Subcutaneous abdominal adipose tissue (tissue), 5 donors: ENCODE measurements at regions not wholly inside any gene's neighbourhood (a gene's known extent, or its start where the extent isn't known, plus 50 kb on each side); places are given as distances from the start of the nearest gene placed in this dataset.
"Not testable (repeated sequence)": the region's sequence is repeated elsewhere in the genome, so short reads cannot be mapped to it uniquely, and the experiment has no call there.

Experiments used
- H3K27ac ChIP-seq: one replicate; pipeline ENCODE4 v1.7.0; 2013; ENCODE audit warnings: low read depth, mild to moderate bottlenecking, inconsistent platforms, low read length, moderate library complexity
- H3K27me3 ChIP-seq, 5 donors: one replicate each; pipeline ENCODE4 v1.7.0; 2013; ENCODE audit warnings: low read length in 5 of 5, inconsistent platforms in 1 of 5; ENCODE audit not compliant: control insufficient read depth in 5 of 5, insufficient read depth in 4 of 5
- H3K36me3 ChIP-seq, 5 donors: one replicate each; pipeline ENCODE4 v1.7.0; 2013; ENCODE audit warnings: low read length in 5 of 5; ENCODE audit not compliant: control insufficient read depth in 5 of 5, insufficient read depth in 5 of 5
- H3K4me1 ChIP-seq, 5 donors: one replicate each; pipeline ENCODE4 v1.7.0; 2013; ENCODE audit warnings: low read length in 5 of 5, mild to moderate bottlenecking in 3 of 5, moderate library complexity in 1 of 5; ENCODE audit not compliant: control insufficient read depth in 5 of 5, insufficient read depth in 5 of 5
- H3K4me3 ChIP-seq, 5 donors: one replicate each; pipeline ENCODE4 v1.7.0; 2013; ENCODE audit warnings: low read length in 5 of 5, low read depth in 1 of 5
- H3K9ac ChIP-seq, 5 donors: one replicate each; pipeline ENCODE4 v1.7.0; 2013; ENCODE audit warnings: low read length in 5 of 5, mild to moderate bottlenecking in 4 of 5, moderate library complexity in 3 of 5
- H3K9me3 ChIP-seq, 5 donors: one replicate each; pipeline ENCODE4 v1.7.0; 2013; ENCODE audit warnings: low read length in 5 of 5; ENCODE audit not compliant: control insufficient read depth in 5 of 5
- donor health status: healthy.
- donor health status: healthy.
- donor health status: healthy.
- donor health status: healthy.
- donor health status: healthy.

GRCh38 chr20:48049171-48049570 is 263.9 kb upstream of the SULF2 start:
- H3K9ac ChIP-seq, result no peak overlapping the region
- H3K27ac ChIP-seq, result no peak overlapping the region
- H3K4me1 ChIP-seq, result no peaks in the 10 kb centered on the region
- no peak overlapping the region for H3K4me3 ChIP-seq
- H3K9me3 ChIP-seq, result peaks cover 3 to 10% (median 7%) of the 10 kb centered on the region in 5 donors
- H3K36me3 ChIP-seq, result no peaks in the 10 kb centered on the region
- H3K27me3 ChIP-seq, result peaks cover 3 to 10% (median 4%) of the 10 kb centered on the region in 5 donors

GRCh38 chr20:48047447-48047846 is 262.2 kb upstream of the SULF2 start:
- H3K4me3 ChIP-seq, result no peak overlapping the region
- no peak overlapping the region for H3K27ac ChIP-seq
- H3K9me3 ChIP-seq, result peaks cover 3 to 10% (median 7%) of the 10 kb centered on the region in 5 donors
- H3K27me3 ChIP-seq, result peaks cover 0 to 11% (median 3%) of the 10 kb centered on the region in 5 donors
- H3K4me1 ChIP-seq, result peaks cover 0 to 2% (median 0%) of the 10 kb centered on the region in 5 donors
- no peaks in the 10 kb centered on the region for H3K36me3 ChIP-seq
- H3K9ac ChIP-seq, result no peak overlapping the region

DNA sequence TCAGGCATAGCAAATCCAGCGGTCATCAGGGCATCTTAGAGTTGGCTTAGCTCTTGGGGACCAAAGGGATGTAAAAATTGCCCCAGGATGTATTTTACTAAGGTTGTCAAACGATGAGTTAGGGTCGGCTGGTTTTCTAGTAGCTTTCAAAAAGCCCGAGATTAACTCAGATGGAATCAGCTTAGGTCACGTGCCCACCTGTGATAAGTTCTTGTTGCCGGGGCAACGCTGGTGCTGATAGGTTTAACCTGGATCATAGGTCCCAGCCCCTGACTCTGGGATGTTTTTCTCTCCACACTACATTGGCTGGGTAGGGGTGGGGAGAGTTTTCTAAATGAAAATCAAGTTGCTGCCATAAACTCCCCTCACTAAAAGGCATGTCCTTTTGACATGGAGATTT is 257.3 kb upstream of the SULF2 start:
- H3K9me3 ChIP-seq, result peaks cover 0 to 6% (median 0%) of the 10 kb centered on the region in 5 donors
- no peaks in the 10 kb centered on the region for H3K36me3 ChIP-seq
- no peak overlapping the region for H3K27ac ChIP-seq
- peaks cover 0 to 2% (median 0%) of the 10 kb centered on the region in 5 donors for H3K4me1 ChIP-seq
- H3K4me3 ChIP-seq, result no peak overlapping the region
- peaks cover 0 to 12% (median 5%) of the 10 kb centered on the region in 5 donors for H3K27me3 ChIP-seq
- no peak overlapping the region for H3K9ac ChIP-seq

DNA sequence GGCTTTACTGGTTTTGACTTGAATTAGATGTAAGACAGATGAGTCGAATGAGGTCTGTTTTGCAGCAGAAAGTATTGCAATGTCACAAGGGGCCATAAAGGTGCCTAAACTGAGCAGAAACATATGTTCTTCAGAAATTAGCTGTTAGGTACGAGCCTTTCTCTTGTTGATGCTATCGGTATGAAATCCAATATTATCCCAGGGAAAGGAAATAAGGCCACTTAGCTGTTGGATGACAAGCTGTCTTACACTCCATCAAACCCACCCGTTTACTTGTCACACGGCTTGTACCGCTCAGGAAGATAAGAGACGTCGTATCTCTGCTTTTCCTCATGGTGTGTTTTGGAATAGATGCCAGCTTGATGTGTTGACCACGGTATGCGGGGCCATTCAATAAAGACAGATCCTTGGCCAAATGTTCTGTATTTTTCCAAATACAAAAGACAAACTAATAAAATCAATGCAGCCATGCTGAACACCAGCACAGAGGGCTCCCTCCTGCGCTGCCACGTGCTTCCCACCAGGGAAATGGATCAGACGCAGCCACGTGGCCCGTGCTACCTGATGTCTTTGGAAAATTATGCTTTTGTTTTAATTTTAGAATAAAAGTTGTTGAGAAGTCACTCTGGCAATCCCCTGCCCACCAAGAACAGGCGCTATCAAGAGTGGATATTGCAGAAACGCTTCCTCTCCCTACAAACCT is 255.9 kb upstream of the SULF2 start:
- H3K4me1 ChIP-seq, result peaks cover 0 to 2% (median 0%) of the 10 kb centered on the region in 5 donors
- no peak overlapping the region for H3K27ac ChIP-seq
- H3K9ac ChIP-seq, result no peak overlapping the region
- no peak overlapping the region for H3K4me3 ChIP-seq
- peaks cover 0 to 6% (median 0%) of the 10 kb centered on the region in 5 donors for H3K9me3 ChIP-seq
- H3K27me3 ChIP-seq, result peaks cover 0 to 9% (median 2%) of the 10 kb centered on the region in 5 donors
- H3K36me3 ChIP-seq, result no peaks in the 10 kb centered on the region

DNA sequence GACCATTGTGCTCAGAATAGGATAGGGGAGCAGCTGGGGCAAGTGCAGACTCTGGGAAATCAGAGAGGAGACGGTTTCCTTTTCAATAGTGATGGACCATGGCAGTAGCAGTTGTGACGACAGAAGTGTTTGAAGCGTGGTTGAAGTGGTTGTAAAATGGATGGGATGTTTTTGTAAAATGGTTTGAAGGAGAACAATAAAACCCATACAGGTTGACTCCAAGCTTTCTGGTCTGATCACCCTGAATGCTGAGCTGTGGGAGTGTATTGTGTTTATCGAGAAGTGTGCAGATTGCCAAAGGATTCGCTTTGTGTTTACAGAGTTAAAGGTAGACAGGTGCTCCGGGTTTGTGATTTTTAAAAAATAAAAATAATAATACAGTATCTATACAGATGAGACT is 255.2 kb upstream of the SULF2 start:
- Histone ChIP-seq H3K4me1 (peaks cover 0 to 2% (median 0%) of the 10 kb centered on the region in 5 donors), H3K36me3 (no peaks in the 10 kb centered on the region), H3K27ac (no peak overlapping the region), H3K27me3 (peaks cover 0 to 6% (median 0%) of the 10 kb centered on the region in 5 donors), H3K9ac (no peak overlapping the region), H3K4me3 (no peak overlapping the region), H3K9me3 (peaks cover 0 to 6% (median 0%) of the 10 kb centered on the region in 5 donors)

DNA sequence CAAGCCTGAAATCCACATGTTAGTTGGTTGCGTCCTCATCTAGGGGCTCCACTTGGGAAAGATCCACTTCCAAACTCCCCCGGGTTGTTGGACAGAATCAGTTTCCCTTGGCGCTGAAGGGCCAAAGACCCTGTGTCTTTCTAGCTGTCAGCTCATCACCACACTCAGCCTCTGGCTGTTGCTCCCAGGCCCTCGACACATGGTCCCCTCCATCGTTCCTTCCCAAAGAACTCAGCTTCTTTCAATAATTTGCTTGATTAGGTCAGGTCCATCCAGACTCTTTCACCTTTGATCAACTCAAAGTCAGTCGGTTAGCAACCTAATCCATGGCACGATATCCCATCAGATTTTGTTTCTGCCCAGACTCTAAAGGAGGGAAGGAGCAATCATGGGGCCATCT is 254.8 kb upstream of the SULF2 start:
- peaks cover 0 to 2% (median 0%) of the 10 kb centered on the region in 5 donors for H3K4me1 ChIP-seq
- H3K9me3 ChIP-seq, result peaks cover 0 to 6% (median 0%) of the 10 kb centered on the region in 5 donors
- H3K36me3 ChIP-seq, result no peaks in the 10 kb centered on the region
- no peak overlapping the region for H3K4me3 ChIP-seq
- H3K9ac ChIP-seq, result no peak overlapping the region
- no peak overlapping the region for H3K27ac ChIP-seq
- peaks cover 0 to 6% (median 0%) of the 10 kb centered on the region in 5 donors for H3K27me3 ChIP-seq

- Histone ChIP-seq H3K9me3 (peaks cover 0 to 6% (median 0%) of the 10 kb centered on the region in 5 donors), H3K27ac (no peak overlapping the region)
Measured at GRCh38 chr20:48039514-48039913, 254.2 kb upstream of the SULF2 start.

DNA sequence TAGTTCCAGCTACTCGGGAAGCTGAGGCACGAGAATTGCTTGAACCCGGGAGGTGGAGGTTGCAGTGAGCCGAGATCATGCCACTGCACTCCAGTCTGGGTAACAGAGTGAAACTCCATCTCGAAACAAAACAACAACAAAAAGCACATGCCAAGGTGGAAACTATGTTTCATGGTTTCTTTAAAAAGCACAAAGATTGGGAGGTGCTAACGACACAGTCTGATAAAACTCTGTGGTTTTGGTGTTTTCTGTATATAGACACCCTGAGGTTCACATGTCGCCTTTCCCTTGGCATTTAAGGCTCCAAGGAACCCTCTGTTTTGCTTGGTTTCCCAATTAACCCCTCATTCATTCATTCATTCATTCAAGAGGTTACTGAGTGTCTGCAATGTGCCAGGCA is 253.4 kb upstream of the SULF2 start:
- no peak overlapping the region for H3K9ac ChIP-seq
- no peak overlapping the region for H3K27ac ChIP-seq
- peaks cover 0 to 6% (median 0%) of the 10 kb centered on the region in 5 donors for H3K9me3 ChIP-seq
- no peaks in the 10 kb centered on the region for H3K36me3 ChIP-seq
- H3K27me3 ChIP-seq, result peaks cover 0 to 6% (median 0%) of the 10 kb centered on the region in 5 donors
- peaks cover 0 to 1% (median 0%) of the 10 kb centered on the region in 5 donors for H3K4me1 ChIP-seq
- H3K4me3 ChIP-seq, result no peak overlapping the region

More at GRCh38 chr20:48039514-48039913, 254.2 kb upstream of the SULF2 start:
- Histone ChIP-seq H3K9ac (no peak overlapping the region), H3K36me3 (no peaks in the 10 kb centered on the region), H3K27me3 (peaks cover 0 to 6% (median 0%) of the 10 kb centered on the region in 5 donors), H3K4me3 (no peak overlapping the region), H3K4me1 (peaks cover 0 to 2% (median 0%) of the 10 kb centered on the region in 5 donors)

GRCh38 chr20:48037798-48038197 is 252.5 kb upstream of the SULF2 start:
- H3K4me3 ChIP-seq, H3K36me3 ChIP-seq, H3K27ac ChIP-seq, H3K9me3 ChIP-seq, H3K4me1 ChIP-seq, H3K9ac ChIP-seq, H3K27me3 ChIP-seq: not testable (repeated sequence)

DNA sequence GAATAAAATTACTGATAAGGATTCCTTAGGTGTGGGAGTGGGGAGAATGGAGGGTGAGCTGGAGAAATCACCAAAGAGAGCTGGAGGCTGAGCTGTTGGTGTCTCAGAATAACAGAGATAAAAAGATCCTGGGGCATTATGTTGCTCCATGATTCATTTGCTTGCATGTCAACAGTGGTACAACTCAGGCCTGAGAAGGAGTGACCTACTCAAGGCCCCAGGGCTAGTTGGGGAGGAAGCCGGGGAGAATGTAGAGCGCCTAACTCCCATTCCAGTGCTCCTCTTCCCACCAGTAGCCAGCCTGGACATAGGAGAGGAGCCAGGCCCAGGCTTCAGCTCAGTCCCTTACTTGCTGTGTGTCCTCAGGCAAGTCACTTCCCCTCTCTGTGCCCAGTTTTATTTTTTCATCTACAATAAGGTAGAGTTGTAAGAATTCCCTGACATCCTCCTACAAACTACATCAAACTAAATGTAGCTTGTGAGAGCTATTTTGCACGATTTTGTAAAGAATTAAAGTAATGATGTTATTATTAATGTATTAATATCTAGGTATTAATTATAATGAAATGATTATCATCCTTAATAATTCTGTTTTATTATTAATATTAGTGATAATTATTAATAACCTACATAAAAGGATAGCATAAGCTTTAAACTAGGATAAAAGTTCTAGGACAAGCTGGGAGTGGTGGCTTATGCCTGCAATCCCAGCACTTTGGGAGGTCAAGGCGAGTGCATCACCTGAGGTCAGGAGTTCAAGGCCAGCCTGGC is 250.9 kb upstream of the SULF2 start:
- Histone ChIP-seq H3K4me3 (no peak overlapping the region), H3K27ac (no peak overlapping the region), H3K9ac (no peak overlapping the region), H3K9me3 (peaks cover 0 to 6% (median 0%) of the 10 kb centered on the region in 5 donors), H3K36me3 (no peaks in the 10 kb centered on the region), H3K27me3 (peaks cover 0 to under 1% (median 0%) of the 10 kb centered on the region in 5 donors), H3K4me1 (no peaks in the 10 kb centered on the region)
